K562 (cell line): ENCODE measurements at regions not wholly inside any gene's neighbourhood (a gene's known extent, or its start where the extent isn't known, plus 50 kb on each side); places are given as distances from the start of the nearest gene placed in this dataset.

ENCODE experiments used
- ATAC-seq: fragments of 200-7000 bp; cut with Tn5 transposase; 3 replicates; pipeline ENCODE4 v1.9.1; 2020; ENCODE audit warnings: moderate library complexity
- BruUV-seq: library from RNA; stranded (reverse); fragments of 400-500 nt; replicated peaks from 2 replicates; lab custom pipeline; 2021; lab: Mats Ljungman, UMichigan
- CTCF ChIA-PET: fragments of 300-600 bp; formaldehyde crosslinking; extraction: SDS; loops from one replicate; lab custom pipeline; 2021; ENCODE audit warnings: low intra/inter-chr PET ratio; lab: Yijun Ruan, JAX
- POLR2A ChIA-PET: fragments of 300-600, 350-650 bp; sonication (Branson Sonifier 250); formaldehyde crosslinking; extraction: SDS; loops from one replicate; lab custom pipeline; 2021; ENCODE audit warnings: antibody characterized with exemption, inconsistent platforms; lab: Yijun Ruan, JAX
- DNase-seq, 4 experiments: peaks; one replicate each; pipeline versions ENCODE4 v3.0.0 to v3.0.0-alpha.2; 2011 to 2018; ENCODE audit warnings: low spot score in 3 of 4, mixed read lengths in 3 of 4; ENCODE audit errors: extremely low read depth in 1 of 4
- FAIRE-seq: peaks from 2 replicates; lab custom pipeline; 2011; peaks lifted over from hg19 to GRCh38; lab: Jason Lieb, UNC
- H2AFZ ChIP-seq: 2 replicates; pipeline ENCODE4 v1.6.0; 2011; ENCODE audit warnings: low read depth, low read length, control low read depth, inconsistent platforms
- H3K27ac ChIP-seq: fragments of 200-600 bp; 3 replicates; pipeline ENCODE4 v1.8.0; 2011; ENCODE audit warnings: low read depth, mild to moderate bottlenecking, control low read depth, inconsistent platforms, low read length, moderate library complexity, mixed read lengths; ENCODE audit errors: extremely low read depth
- H3K27me3 ChIP-seq, 2 experiments: fragments of 300-600 bp in 1 of 2; 2 replicates in 1 of 2; 3 replicates in 1 of 2; pipeline versions ENCODE4 v1.6.0 to v1.8.0; 2011; ENCODE audit warnings: inconsistent platforms in 2 of 2, low read length in 2 of 2, mild to moderate bottlenecking in 1 of 2, mixed read lengths in 1 of 2, moderate library complexity in 1 of 2; ENCODE audit not compliant: control insufficient read depth in 2 of 2, insufficient read depth in 2 of 2
- H3K36me3 ChIP-seq: fragments of 300-600 bp; 3 replicates; pipeline ENCODE4 v1.8.0; 2011; ENCODE audit warnings: mild to moderate bottlenecking, low read length, inconsistent platforms; ENCODE audit not compliant: control insufficient read depth, insufficient read depth
- H3K4me1 ChIP-seq, 2 experiments: fragments of 200-600 bp in 1 of 2; replicated peaks in 1 of 2; 2 replicates in 1 of 2; 3 replicates in 1 of 2; pipeline versions ENCODE4 v1.5.1 to v1.8.0; 2011; ENCODE audit warnings: inconsistent platforms in 2 of 2, low read length in 2 of 2, mild to moderate bottlenecking in 1 of 2, mixed read lengths in 1 of 2, moderate library complexity in 1 of 2; ENCODE audit not compliant: control insufficient read depth in 2 of 2, insufficient read depth in 2 of 2
- H3K4me2 ChIP-seq: 2 replicates; pipeline ENCODE4 v1.6.1; 2011; ENCODE audit warnings: low read length, control low read depth, inconsistent platforms, mixed read lengths; ENCODE audit not compliant: insufficient read depth
- H3K4me3 ChIP-seq: fragments of 200-600 bp; sonication (generic), shearing (Covaris generic); 2 replicates; pipeline ENCODE4 v1.5.1; 2016; ENCODE audit warnings: control low read depth, inconsistent platforms
- H3K79me2 ChIP-seq: fragments of 200-600 bp; 3 replicates; pipeline ENCODE4 v1.8.0; 2011; ENCODE audit warnings: low read length, inconsistent platforms; ENCODE audit not compliant: control insufficient read depth, insufficient read depth
- H3K9ac ChIP-seq, 2 experiments: 2 replicates each; pipeline versions ENCODE4 v1.6.0 to v1.6.1; 2011; ENCODE audit warnings: low read depth in 2 of 2, low read length in 2 of 2, control low read depth in 1 of 2, inconsistent platforms in 1 of 2, mild to moderate bottlenecking in 1 of 2, mixed read lengths in 1 of 2; ENCODE audit not compliant: insufficient read depth in 1 of 2
- H3K9me1 ChIP-seq: one replicate; pipeline ENCODE4 v1.6.0; 2011; ENCODE audit warnings: inconsistent platforms, mild to moderate bottlenecking, low read length, moderate library complexity; ENCODE audit not compliant: control insufficient read depth, insufficient read depth
- H3K9me3 ChIP-seq: replicated peaks from 2 replicates; pipeline ENCODE4 v1.5.1; 2011; ENCODE audit warnings: low read depth, low read length, inconsistent platforms; ENCODE audit not compliant: control insufficient read depth, insufficient read depth
- H4K20me1 ChIP-seq: replicated peaks from 2 replicates; pipeline ENCODE4 v1.6.1; 2011; ENCODE audit warnings: low read length, inconsistent platforms, mixed read lengths; ENCODE audit not compliant: control insufficient read depth, insufficient read depth
- CAMTA2 ChIP-seq: fragments of 250-450 bp; sonication (Bioruptor Pico); conservative IDR thresholded peaks from 2 replicates; pipeline ENCODE4 v1.5.1; 2022
- CBX3 ChIP-seq, 2 experiments: IDR thresholded peaks; 1 replicate in 1 of 2; 2 replicates in 1 of 2; pipeline ENCODE4 v1.6.1; 2012; ENCODE audit warnings: inconsistent platforms in 2 of 2, low read length in 2 of 2, borderline replicate concordance in 1 of 2, control low read depth in 1 of 2
- CHD2 ChIP-seq: IDR thresholded peaks from 2 replicates; pipeline ENCODE4 v1.6.1; 2011; ENCODE audit warnings: low read depth, low read length
- DPF2 ChIP-seq: fragments of 450-650 bp; IDR thresholded peaks from 2 replicates; pipeline ENCODE4 v1.6.1; 2016
- ELF4 ChIP-seq: fragments of 450-650 bp; formaldehyde crosslinking; IDR thresholded peaks from 2 replicates; pipeline ENCODE4 v1.4.0; 2022; ENCODE audit warnings: missing genetic modification characterization
- KDM4B ChIP-seq, 2 experiments: fragments of 450-650 bp in 1 of 2; sonication (generic) in 1 of 2; IDR thresholded peaks; 2 replicates each; pipeline ENCODE4 v1.6.1; 2016 to 2017; ENCODE audit warnings: borderline replicate concordance in 2 of 2, antibody characterized with exemption in 1 of 2, low read depth in 1 of 2, mild to moderate bottlenecking in 1 of 2
- NEUROD1 ChIP-seq: fragments of 150-350 bp; IDR thresholded peaks from 2 replicates; pipeline ENCODE4 v1.6.1; 2014; ENCODE audit warnings: borderline replicate concordance, low read length, low read depth; ENCODE audit not compliant: partially characterized antibody
- PRDM10 ChIP-seq: fragments of 450-650 bp; IDR thresholded peaks from 2 replicates; pipeline ENCODE4 v1.6.1; 2018; ENCODE audit not compliant: partially characterized antibody
- SMARCC2 ChIP-seq: fragments of 450-650 bp; IDR thresholded peaks from 2 replicates; pipeline ENCODE4 v1.6.1; 2017; ENCODE audit warnings: antibody characterized with exemption, moderate library complexity, mild to moderate bottlenecking, low read depth
- WHSC1 ChIP-seq: IDR thresholded peaks from one replicate; pipeline ENCODE4 v1.6.1; 2012; ENCODE audit warnings: low read length, control low read depth, inconsistent platforms
- ZNF311 ChIP-seq: fragments of 250-450 bp; sonication (Bioruptor Pico); IDR thresholded peaks from 2 replicates; pipeline ENCODE4 v1.4.0; 2020; ENCODE audit warnings: mild to moderate bottlenecking, moderate library complexity
- ZNF384 ChIP-seq: IDR thresholded peaks from 2 replicates; pipeline ENCODE4 v1.6.1; 2012; ENCODE audit warnings: low read depth, low read length, improper control_type of control experiment
- ZNF561 ChIP-seq: fragments of 450-650 bp; formaldehyde crosslinking; conservative IDR thresholded peaks from 2 replicates; pipeline ENCODE4 v1.4.0; 2020; ENCODE audit warnings: mild to moderate bottlenecking, moderate library complexity
- WGBS: fragments of 100-300 bp; shearing (Covaris generic); methylation state at CpG from one replicate; pipeline ENCODE4 v1.1.6; 2016; ENCODE audit warnings: low coverage, mixed read lengths; ENCODE audit not compliant: insufficient coverage; ENCODE audit errors: missing lambda C conversion rate; 5-methylcytosine and 5-hydroxymethylcytosine counted together
- in situ Hi-C: fragments of 300-500 bp; cut with MboI; formaldehyde crosslinking; loops from 4 replicates; pipeline ENCODE4 v1.15.0; 2018; ENCODE audit warnings: inconsistent platforms, mixed read lengths
- intact Hi-C: fragments of 100-400 bp; cut with micrococcal nuclease; formaldehyde crosslinking; loops from 2 replicates; pipeline ENCODE4 v1.14.2; 2022

- H3K36me3 ChIP-seq = no peaks in the 10 kb centered on the region
- H3K4me3 ChIP-seq = no peak overlapping the region
- no peaks in the 10 kb centered on the region for H3K9me1 ChIP-seq
- no peak for FAIRE-seq
- no peaks in the 10 kb centered on the region for H3K4me1 ChIP-seq
- intact Hi-C loops = no loop called here
- no peak overlapping the region for H2AFZ ChIP-seq
- no peak overlapping the region for H3K9ac ChIP-seq
- ChIA-PET POLR2A (no interaction called here), CTCF (no interaction called here)
- H3K27me3 ChIP-seq = no peaks in the 10 kb centered on the region
- no peaks in the 10 kb centered on the region for H3K9me3 ChIP-seq
- in situ Hi-C loops = no loop called here
- DNase-seq = no peak
- WGBS = 14% methylated on average over 2 of the region's 2 CpGs
- ATAC-seq = no peak
- no peak for TF ChIP-seq ZNF311 (CRISPR knock-in tag)
- TF ChIP-seq DPF2 = no peak
- no peak for TF ChIP-seq CAMTA2 (CRISPR knock-in tag)
- no peak for TF ChIP-seq ELF4 (CRISPR knock-in tag)
- TF ChIP-seq ZNF561 = no peak
- no peak for TF ChIP-seq SMARCC2
- TF ChIP-seq NEUROD1 = no peak
- TF ChIP-seq, all 486 proteins: peak for 0
- H3K27ac ChIP-seq = no peak overlapping the region
- H3K79me2 ChIP-seq = no peaks in the 10 kb centered on the region
- BruUV-seq = no TSS peak
- H3K4me2 ChIP-seq = no peak overlapping the region
- no peaks in the 10 kb centered on the region for H4K20me1 ChIP-seq
Observed at GRCh38 chr4:138948918-138949317, 66.7 kb upstream of the NOCT start.

GRCh38 chr4:138946306-138946705 is 69.3 kb upstream of the NOCT start:
- H3K27me3 ChIP-seq = no peaks in the 10 kb centered on the region
- ChIA-PET CTCF (no interaction called here), POLR2A (interaction anchor here (0.9 kb wide), 1 partner anchor 10 kb away, joined by 3 read pairs; no protein-coding TSS in a partner anchor)
- H3K9me1 ChIP-seq = no peaks in the 10 kb centered on the region
- no peak for FAIRE-seq
- BruUV-seq = no TSS peak
- no peak overlapping the region for H2AFZ ChIP-seq
- in situ Hi-C loops = no loop called here
- 0% methylated on average over 1 of the region's 1 CpG for WGBS
- no peaks in the 10 kb centered on the region for H3K79me2 ChIP-seq
- H3K4me2 ChIP-seq = no peak overlapping the region
- H3K4me3 ChIP-seq = no peak overlapping the region
- H3K4me1 ChIP-seq = no peaks in the 10 kb centered on the region
- no peaks in the 10 kb centered on the region for H4K20me1 ChIP-seq
- H3K9ac ChIP-seq = no peak overlapping the region
- H3K9me3 ChIP-seq = no peaks in the 10 kb centered on the region
- peak in 1 of 4 experiments; percentile 9 for DNase-seq
- intact Hi-C loops = no loop called here
- H3K27ac ChIP-seq = no peak overlapping the region
- ATAC-seq = peak; percentile 65
- no peaks in the 10 kb centered on the region for H3K36me3 ChIP-seq
- TF ChIP-seq CHD2 (no peak), DPF2 (peak; percentile 44; the same call in 1 of the 2 replicates), WHSC1 (no peak), ZNF384 (no peak), PRDM10 (no peak), KDM4B (IDR thresholded peaks at IDR 0.05; ENCODE audit: borderline replicate concordance in 2 of 2, low read depth in 1 of 2) (no peak), CBX3 (IDR thresholded peaks at IDR 0.05; ENCODE audit: borderline replicate concordance in 1 of 2, low read length in 2 of 2) (no peak)
